A549 (cell line): ENCODE measurements at regions not wholly inside any gene's neighbourhood (a gene's known extent, or its start where the extent isn't known, plus 50 kb on each side); places are given as distances from the start of the nearest gene placed in this dataset.

Experiments used
- ATAC-seq, 2 experiments: fragments of 200-7000 bp in 1 of 2; fragments of >200 bp in 1 of 2; cut with Nextera tagmentation in 1 of 2; cut with Tn5 transposase in 1 of 2; 3 replicates each; pipeline versions ENCODE4 v1.8.0 to v1.9.1; 2018 to 2020; ENCODE audit warnings: mild to moderate bottlenecking in 1 of 2, moderate library complexity in 1 of 2
- CTCF ChIA-PET: fragments of 300-600 bp; sonication (Branson Sonifier 250); formaldehyde crosslinking; extraction: SDS; loops from one replicate; lab custom pipeline; 2021; ENCODE audit warnings: antibody characterized with exemption, inconsistent platforms; lab: Yijun Ruan, JAX
- POLR2A ChIA-PET: fragments of 350-600 bp; formaldehyde crosslinking; extraction: SDS; loops from one replicate; lab custom pipeline; 2021; ENCODE audit warnings: antibody characterized with exemption, inconsistent platforms; lab: Yijun Ruan, JAX
- DNase-seq, 2 experiments: peaks; one replicate each; pipeline versions ENCODE4 v3.0.0 to v3.0.0-alpha.2; 2011 to 2016; ENCODE audit warnings: low read depth in 1 of 2, low spot score in 1 of 2
- FAIRE-seq: peaks from 2 replicates; lab custom pipeline; 2011; peaks lifted over from hg19 to GRCh38; lab: Jason Lieb, UNC
- H3K27ac ChIP-seq, 2 experiments: fragments of >200 bp; sonication (Bioruptor Twin); formaldehyde crosslinking; 3 replicates each; pipeline ENCODE4 v1.5.1; 2016 to 2017
- H3K4me1 ChIP-seq: fragments of >200 bp; sonication (Bioruptor Twin); formaldehyde crosslinking; 3 replicates; pipeline ENCODE4 v1.6.1; 2016
- H3K4me2 ChIP-seq: fragments of >200 bp; sonication (Bioruptor Twin); formaldehyde crosslinking; 3 replicates; pipeline ENCODE4 v1.6.1; 2016
- H3K4me3 ChIP-seq: fragments of >200 bp; sonication (Bioruptor Twin); formaldehyde crosslinking; 3 replicates; pipeline ENCODE4 v1.5.1; 2016
- H3K9me3 ChIP-seq: fragments of >200 bp; sonication (Bioruptor Twin); formaldehyde crosslinking; 3 replicates; pipeline ENCODE4 v1.6.1; 2016
- CBX2 ChIP-seq: fragments of 200-600 bp; sonication (generic); IDR thresholded peaks from 2 replicates; pipeline ENCODE4 v1.6.1; 2016; ENCODE audit warnings: low read depth, mild to moderate bottlenecking, borderline replicate concordance
- CBX8 ChIP-seq: fragments of 200-600 bp; sonication (generic); IDR thresholded peaks from 2 replicates; pipeline ENCODE4 v1.6.1; 2016
- CEBPB ChIP-seq, 2 experiments: fragments of >200 bp in 1 of 2; sonication (Bioruptor Twin) in 1 of 2; formaldehyde crosslinking in 1 of 2; IDR thresholded peaks; 2 replicates each; pipeline ENCODE4 v1.6.1; 2012 to 2016
- CHD2 ChIP-seq: fragments of 150-350 bp; IDR thresholded peaks from 2 replicates; pipeline ENCODE4 v1.6.1; 2014; ENCODE audit warnings: low read length; ENCODE audit not compliant: partially characterized antibody
- EHMT2 ChIP-seq: fragments of 200-600 bp; sonication (generic); IDR thresholded peaks from 2 replicates; pipeline ENCODE4 v1.6.1; 2016; ENCODE audit warnings: antibody characterized with exemption, low read depth, mild to moderate bottlenecking, moderate library complexity
- EP300 ChIP-seq, 2 experiments: fragments of >200 bp; sonication (Bioruptor Twin); formaldehyde crosslinking; IDR thresholded peaks; 2 replicates in 1 of 2; 3 replicates in 1 of 2; pipeline ENCODE4 v1.6.1; 2016 to 2017
- ESRRA ChIP-seq: fragments of 150-350 bp; IDR thresholded peaks from 2 replicates; pipeline ENCODE4 v1.6.1; 2014; ENCODE audit warnings: mild to moderate bottlenecking, low read length, borderline replicate concordance
- FOSB ChIP-seq: fragments of 250-450 bp; sonication (Bioruptor Pico); IDR thresholded peaks from 2 replicates; pipeline ENCODE4 v1.5.0; 2020; ENCODE audit warnings: mild to moderate bottlenecking, moderate library complexity
- FOSL2 ChIP-seq, 2 experiments: fragments of 450-650 bp in 1 of 2; fragments of >200 bp in 1 of 2; sonication (Bioruptor Twin) in 1 of 2; formaldehyde crosslinking; IDR thresholded peaks; 2 replicates each; pipeline versions ENCODE4 v1.5.0 to v1.6.1; 2016 to 2020; ENCODE audit warnings: mild to moderate bottlenecking in 1 of 2, moderate library complexity in 1 of 2
- GATA3 ChIP-seq: IDR thresholded peaks from 2 replicates; pipeline ENCODE4 v1.6.1; 2012; ENCODE audit warnings: borderline replicate concordance
- HEYL ChIP-seq: fragments of 250-450 bp; sonication (Bioruptor Pico); IDR thresholded peaks from 2 replicates; pipeline ENCODE4 v1.8.0; 2021; ENCODE audit warnings: mild to moderate bottlenecking, moderate library complexity
- HOXA7 ChIP-seq: fragments of 250-450 bp; sonication (Bioruptor Pico); IDR thresholded peaks from 2 replicates; pipeline ENCODE4 v1.5.0; 2020; ENCODE audit warnings: mild to moderate bottlenecking, moderate library complexity
- HOXB5 ChIP-seq: fragments of 250-450 bp; sonication (Bioruptor Pico); IDR thresholded peaks from 2 replicates; pipeline ENCODE4 v1.5.0; 2020; ENCODE audit warnings: mild to moderate bottlenecking, moderate library complexity
- JUN ChIP-seq, 2 experiments: fragments of >200 bp; sonication (Bioruptor Twin); formaldehyde crosslinking; IDR thresholded peaks; 2 replicates in 1 of 2; 3 replicates in 1 of 2; pipeline ENCODE4 v1.6.1; 2016 to 2017
- JUNB ChIP-seq: fragments of >200 bp; sonication (Bioruptor Twin); formaldehyde crosslinking; IDR thresholded peaks from 2 replicates; pipeline ENCODE4 v1.6.1; 2016
- KDM1A ChIP-seq: fragments of 200-600 bp; sonication (generic); IDR thresholded peaks from 2 replicates; pipeline ENCODE4 v1.6.1; 2016; ENCODE audit warnings: low read depth, mild to moderate bottlenecking
- KDM5A ChIP-seq: fragments of 200-600 bp; sonication (generic); IDR thresholded peaks from 2 replicates; pipeline ENCODE4 v1.6.1; 2016; ENCODE audit warnings: antibody characterized with exemption, mild to moderate bottlenecking
- MAFK ChIP-seq: fragments of 450-650 bp; IDR thresholded peaks from 2 replicates; pipeline ENCODE4 v1.6.1; 2014; ENCODE audit not compliant: partially characterized antibody
- MAZ ChIP-seq: fragments of 150-350 bp; IDR thresholded peaks from 2 replicates; pipeline ENCODE4 v1.6.1; 2014; ENCODE audit warnings: antibody characterized with exemption, low read depth, low read length, borderline replicate concordance
- RCOR1 ChIP-seq: fragments of 150-350 bp; IDR thresholded peaks from 2 replicates; pipeline ENCODE4 v1.6.1; 2014; ENCODE audit warnings: antibody characterized with exemption, low read length, low read depth
- ZFP36 ChIP-seq: fragments of 450-650 bp; IDR thresholded peaks from 2 replicates; pipeline ENCODE4 v1.6.1; 2014; ENCODE audit warnings: borderline replicate concordance; ENCODE audit not compliant: partially characterized antibody
- ZNF302 ChIP-seq: fragments of 250-450 bp; sonication (Bioruptor Pico); IDR thresholded peaks from 2 replicates; pipeline ENCODE4 v1.9.0; 2021; ENCODE audit warnings: inconsistent platforms, mild to moderate bottlenecking, moderate library complexity
- WGBS: methylation state at CpG from one replicate; pipeline ENCODE4 v1.1.6; 2017; ENCODE audit errors: missing lambda C conversion rate; 5-methylcytosine and 5-hydroxymethylcytosine counted together
- TF ChIP-seq, protein P1 (sequence below): fragments of 250-450 bp; sonication (Bioruptor Pico); IDR thresholded peaks from 2 replicates; pipeline ENCODE4 v1.5.0; 2020; ENCODE audit warnings: low read depth, mild to moderate bottlenecking, moderate library complexity
- TF ChIP-seq, protein P2 (sequence below): fragments of 450-650 bp; IDR thresholded peaks from 2 replicates; pipeline ENCODE4 v1.6.1; 2014; ENCODE audit warnings: antibody characterized with exemption
- TF ChIP-seq, protein P3 (sequence below): fragments of 150-350 bp; IDR thresholded peaks from 2 replicates; pipeline ENCODE4 v1.6.1; 2014; ENCODE audit warnings: low read depth, mild to moderate bottlenecking, low read length
- TF ChIP-seq, protein P4 (sequence below): IDR thresholded peaks from 2 replicates; pipeline ENCODE4 v1.6.1; 2012
- TF ChIP-seq, protein P5 (sequence below): fragments of 250-450 bp; sonication (Bioruptor Pico); IDR thresholded peaks from 2 replicates; pipeline ENCODE4 v1.5.0; 2021; ENCODE audit warnings: mild to moderate bottlenecking, moderate library complexity, borderline replicate concordance
- TF ChIP-seq, protein P6 (sequence below): IDR thresholded peaks from 2 replicates; pipeline ENCODE4 v1.6.1; 2012; ENCODE audit warnings: low read depth, borderline replicate concordance

DNA sequence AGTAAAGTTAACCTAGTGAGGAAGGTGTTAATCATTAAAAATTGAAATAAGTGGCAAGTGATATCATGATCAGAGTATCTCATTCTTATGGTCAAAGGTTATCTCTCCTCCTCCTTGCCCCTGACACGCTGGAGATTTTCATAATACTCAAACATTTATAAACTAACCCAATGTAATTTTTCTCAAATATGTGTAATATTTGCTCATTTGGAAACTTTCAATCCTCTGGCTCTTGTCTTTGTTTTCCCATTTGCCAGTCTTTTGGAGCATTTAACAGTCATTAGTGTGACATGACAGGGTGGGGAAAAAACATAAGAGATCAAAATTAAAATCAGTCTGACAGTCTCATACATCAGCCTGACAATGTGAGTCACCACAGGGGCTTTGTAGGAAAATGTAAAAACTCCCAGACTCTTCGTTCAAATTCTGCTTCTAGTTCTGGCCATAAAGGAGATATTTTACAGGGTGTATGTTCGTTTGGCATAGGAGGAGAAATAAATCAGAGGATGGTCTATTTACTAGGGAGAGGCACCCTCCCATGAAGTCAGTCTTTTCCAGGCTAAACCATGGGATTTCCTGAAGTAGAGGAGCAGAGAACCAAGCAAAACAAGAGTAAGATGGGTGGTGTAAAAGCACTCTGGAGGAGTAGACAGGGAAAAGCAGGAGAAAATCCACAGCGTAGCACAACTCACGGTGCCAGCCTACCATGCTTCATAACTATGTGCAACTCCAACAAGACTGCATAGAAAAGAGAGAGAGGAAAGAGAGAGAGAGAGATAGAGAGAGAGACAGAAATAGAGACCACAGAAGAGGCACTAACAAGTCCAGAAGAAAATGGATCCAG, 369.2 kb upstream of the PDE3A start (continued):
- TF ChIP-seq ESRRA (no peak), EP300 (IDR thresholded peaks at IDR 0.05) (peak; percentile 60 to 70; a peak in 3 of 5 replicates), HOXA7 (CRISPR knock-in tag) (no peak), CEBPB (IDR thresholded peaks at IDR 0.05) (peak in 1 of 2 experiments; percentile 41; a peak in 2 of 4 replicates), GATA3 (peak; percentile 46), FOSL2 (IDR thresholded peaks at IDR 0.05) (no peak), FOSL2 (CRISPR knock-in tag; IDR thresholded peaks at IDR 0.05) (peak; percentile 61), ZNF302 (CRISPR knock-in tag) (no peak), KDM1A (no peak), CBX8 (no peak)
- TF ChIP-seq, protein P1, sequence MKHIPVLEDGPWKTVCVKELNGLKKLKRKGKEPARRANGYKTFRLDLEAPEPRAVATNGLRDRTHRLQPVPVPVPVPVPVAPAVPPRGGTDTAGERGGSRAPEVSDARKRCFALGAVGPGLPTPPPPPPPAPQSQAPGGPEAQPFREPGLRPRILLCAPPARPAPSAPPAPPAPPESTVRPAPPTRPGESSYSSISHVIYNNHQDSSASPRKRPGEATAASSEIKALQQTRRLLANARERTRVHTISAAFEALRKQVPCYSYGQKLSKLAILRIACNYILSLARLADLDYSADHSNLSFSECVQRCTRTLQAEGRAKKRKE (CRISPR knock-in tag): no peak
- TF ChIP-seq, protein P2, sequence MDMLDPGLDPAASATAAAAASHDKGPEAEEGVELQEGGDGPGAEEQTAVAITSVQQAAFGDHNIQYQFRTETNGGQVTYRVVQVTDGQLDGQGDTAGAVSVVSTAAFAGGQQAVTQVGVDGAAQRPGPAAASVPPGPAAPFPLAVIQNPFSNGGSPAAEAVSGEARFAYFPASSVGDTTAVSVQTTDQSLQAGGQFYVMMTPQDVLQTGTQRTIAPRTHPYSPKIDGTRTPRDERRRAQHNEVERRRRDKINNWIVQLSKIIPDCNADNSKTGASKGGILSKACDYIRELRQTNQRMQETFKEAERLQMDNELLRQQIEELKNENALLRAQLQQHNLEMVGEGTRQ: no peak
- TF ChIP-seq, protein P3, sequence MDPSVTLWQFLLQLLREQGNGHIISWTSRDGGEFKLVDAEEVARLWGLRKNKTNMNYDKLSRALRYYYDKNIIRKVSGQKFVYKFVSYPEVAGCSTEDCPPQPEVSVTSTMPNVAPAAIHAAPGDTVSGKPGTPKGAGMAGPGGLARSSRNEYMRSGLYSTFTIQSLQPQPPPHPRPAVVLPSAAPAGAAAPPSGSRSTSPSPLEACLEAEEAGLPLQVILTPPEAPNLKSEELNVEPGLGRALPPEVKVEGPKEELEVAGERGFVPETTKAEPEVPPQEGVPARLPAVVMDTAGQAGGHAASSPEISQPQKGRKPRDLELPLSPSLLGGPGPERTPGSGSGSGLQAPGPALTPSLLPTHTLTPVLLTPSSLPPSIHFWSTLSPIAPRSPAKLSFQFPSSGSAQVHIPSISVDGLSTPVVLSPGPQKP: no peak
- TF ChIP-seq, protein P4, sequence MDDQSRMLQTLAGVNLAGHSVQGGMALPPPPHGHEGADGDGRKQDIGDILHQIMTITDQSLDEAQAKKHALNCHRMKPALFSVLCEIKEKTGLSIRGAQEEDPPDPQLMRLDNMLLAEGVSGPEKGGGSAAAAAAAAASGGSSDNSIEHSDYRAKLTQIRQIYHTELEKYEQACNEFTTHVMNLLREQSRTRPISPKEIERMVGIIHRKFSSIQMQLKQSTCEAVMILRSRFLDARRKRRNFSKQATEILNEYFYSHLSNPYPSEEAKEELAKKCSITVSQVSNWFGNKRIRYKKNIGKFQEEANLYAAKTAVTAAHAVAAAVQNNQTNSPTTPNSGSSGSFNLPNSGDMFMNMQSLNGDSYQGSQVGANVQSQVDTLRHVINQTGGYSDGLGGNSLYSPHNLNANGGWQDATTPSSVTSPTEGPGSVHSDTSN: no peak
- TF ChIP-seq, protein P5, sequence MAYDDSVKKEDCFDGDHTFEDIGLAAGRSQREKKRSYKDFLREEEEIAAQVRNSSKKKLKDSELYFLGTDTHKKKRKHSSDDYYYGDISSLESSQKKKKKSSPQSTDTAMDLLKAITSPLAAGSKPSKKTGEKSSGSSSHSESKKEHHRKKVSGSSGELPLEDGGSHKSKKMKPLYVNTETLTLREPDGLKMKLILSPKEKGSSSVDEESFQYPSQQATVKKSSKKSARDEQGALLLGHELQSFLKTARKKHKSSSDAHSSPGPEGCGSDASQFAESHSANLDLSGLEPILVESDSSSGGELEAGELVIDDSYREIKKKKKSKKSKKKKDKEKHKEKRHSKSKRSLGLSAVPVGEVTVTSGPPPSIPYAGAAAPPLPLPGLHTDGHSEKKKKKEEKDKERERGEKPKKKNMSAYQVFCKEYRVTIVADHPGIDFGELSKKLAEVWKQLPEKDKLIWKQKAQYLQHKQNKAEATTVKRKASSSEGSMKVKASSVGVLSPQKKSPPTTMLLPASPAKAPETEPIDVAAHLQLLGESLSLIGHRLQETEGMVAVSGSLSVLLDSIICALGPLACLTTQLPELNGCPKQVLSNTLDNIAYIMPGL: no peak

DNA sequence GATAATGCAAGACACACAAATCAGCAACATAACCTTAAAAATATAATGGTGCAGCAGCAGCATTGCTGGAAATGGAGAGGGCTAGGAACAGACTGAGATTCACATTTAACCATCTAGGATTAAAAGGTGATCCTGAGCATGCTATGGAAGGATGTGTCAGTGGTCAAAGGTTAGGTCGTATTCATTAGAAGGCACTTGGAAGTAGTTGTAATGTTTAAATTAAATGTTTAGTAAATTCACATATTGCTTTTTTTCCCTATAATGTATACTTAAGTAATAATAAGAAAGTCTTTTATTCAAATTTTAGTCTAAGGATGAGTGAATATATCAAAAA, 368.6 kb upstream of the PDE3A start:
- WGBS: 13% methylated on average over 1 of the region's 1 CpG
- H3K9me3 ChIP-seq: no peaks in the 10 kb centered on the region
- H3K4me2 ChIP-seq: peak overlapping the region; percentile 77
- H3K27ac ChIP-seq: peak overlapping the region; percentile 81 to 85
- CTCF ChIA-PET: no interaction called here
- TF ChIP-seq EHMT2: no peak
- TF ChIP-seq, protein P6, sequence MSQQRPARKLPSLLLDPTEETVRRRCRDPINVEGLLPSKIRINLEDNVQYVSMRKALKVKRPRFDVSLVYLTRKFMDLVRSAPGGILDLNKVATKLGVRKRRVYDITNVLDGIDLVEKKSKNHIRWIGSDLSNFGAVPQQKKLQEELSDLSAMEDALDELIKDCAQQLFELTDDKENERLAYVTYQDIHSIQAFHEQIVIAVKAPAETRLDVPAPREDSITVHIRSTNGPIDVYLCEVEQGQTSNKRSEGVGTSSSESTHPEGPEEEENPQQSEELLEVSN: no peak
- TF ChIP-seq CEBPB (IDR thresholded peaks at IDR 0.05): no peak
- TF ChIP-seq RCOR1: no peak
- TF ChIP-seq MAZ: no peak
- TF ChIP-seq HOXB5: no peak
- TF ChIP-seq CBX2: no peak
- no peak for TF ChIP-seq ZNF302 (CRISPR knock-in tag)
- TF ChIP-seq ZFP36: no peak
- TF ChIP-seq KDM5A: no peak
- TF ChIP-seq CHD2: no peak
- TF ChIP-seq MAFK: no peak
- no peak for TF ChIP-seq ESRRA
- TF ChIP-seq, protein P5: no peak
- TF ChIP-seq JUNB: no peak
- no peak for TF ChIP-seq FOSB (CRISPR knock-in tag)
- TF ChIP-seq HEYL: no peak
- no peak for TF ChIP-seq JUN (IDR thresholded peaks at IDR 0.05)
- no peak for TF ChIP-seq HOXA7 (CRISPR knock-in tag)
- FAIRE-seq: no peak
- POLR2A ChIA-PET: no interaction called here
- peaks cover 35% of the 10 kb centered on the region for H3K4me1 ChIP-seq
- peak; percentile 37 to 62; a peak in 3 of 6 replicates for ATAC-seq
- DNase-seq: no peak
- H3K4me3 ChIP-seq: no peak overlapping the region; the same call in 2 of the 3 replicates
